Muscle layer of colon (tissue), 2 donors: ENCODE measurements at regions not wholly inside any gene's neighbourhood (a gene's known extent, or its start where the extent isn't known, plus 50 kb on each side); places are given as distances from the start of the nearest gene placed in this dataset.

Source experiments
- H3K27ac ChIP-seq: one replicate; pipeline ENCODE4 v1.7.0; 2013; ENCODE audit warnings: low read depth, mild to moderate bottlenecking, low read length, moderate library complexity
- H3K27me3 ChIP-seq, 2 donors: one replicate each; pipeline ENCODE4 v1.7.0; 2013; ENCODE audit warnings: low read length in 2 of 2, mild to moderate bottlenecking in 2 of 2; ENCODE audit not compliant: insufficient read depth in 2 of 2, control insufficient read depth in 1 of 2
- H3K36me3 ChIP-seq: one replicate; pipeline ENCODE4 v1.7.0; 2013; ENCODE audit warnings: mild to moderate bottlenecking, low read length; ENCODE audit not compliant: insufficient read depth
- H3K4me1 ChIP-seq: one replicate; pipeline ENCODE4 v1.7.0; 2013; ENCODE audit warnings: mild to moderate bottlenecking, low read length; ENCODE audit not compliant: insufficient read depth
- H3K4me3 ChIP-seq, 2 donors: one replicate each; pipeline ENCODE4 v1.7.0; 2013; ENCODE audit warnings: low read length in 2 of 2, low read depth in 1 of 2, mild to moderate bottlenecking in 1 of 2, moderate library complexity in 1 of 2
- H3K9ac ChIP-seq: one replicate; pipeline ENCODE4 v1.7.0; 2013; ENCODE audit warnings: low read length
- H3K9me3 ChIP-seq: one replicate; pipeline ENCODE4 v1.7.0; 2013; ENCODE audit warnings: mild to moderate bottlenecking, low read length
- donor health status: abdominal sarcoma.
- donor health status: Adenocarcinoma of cecum.

DNA sequence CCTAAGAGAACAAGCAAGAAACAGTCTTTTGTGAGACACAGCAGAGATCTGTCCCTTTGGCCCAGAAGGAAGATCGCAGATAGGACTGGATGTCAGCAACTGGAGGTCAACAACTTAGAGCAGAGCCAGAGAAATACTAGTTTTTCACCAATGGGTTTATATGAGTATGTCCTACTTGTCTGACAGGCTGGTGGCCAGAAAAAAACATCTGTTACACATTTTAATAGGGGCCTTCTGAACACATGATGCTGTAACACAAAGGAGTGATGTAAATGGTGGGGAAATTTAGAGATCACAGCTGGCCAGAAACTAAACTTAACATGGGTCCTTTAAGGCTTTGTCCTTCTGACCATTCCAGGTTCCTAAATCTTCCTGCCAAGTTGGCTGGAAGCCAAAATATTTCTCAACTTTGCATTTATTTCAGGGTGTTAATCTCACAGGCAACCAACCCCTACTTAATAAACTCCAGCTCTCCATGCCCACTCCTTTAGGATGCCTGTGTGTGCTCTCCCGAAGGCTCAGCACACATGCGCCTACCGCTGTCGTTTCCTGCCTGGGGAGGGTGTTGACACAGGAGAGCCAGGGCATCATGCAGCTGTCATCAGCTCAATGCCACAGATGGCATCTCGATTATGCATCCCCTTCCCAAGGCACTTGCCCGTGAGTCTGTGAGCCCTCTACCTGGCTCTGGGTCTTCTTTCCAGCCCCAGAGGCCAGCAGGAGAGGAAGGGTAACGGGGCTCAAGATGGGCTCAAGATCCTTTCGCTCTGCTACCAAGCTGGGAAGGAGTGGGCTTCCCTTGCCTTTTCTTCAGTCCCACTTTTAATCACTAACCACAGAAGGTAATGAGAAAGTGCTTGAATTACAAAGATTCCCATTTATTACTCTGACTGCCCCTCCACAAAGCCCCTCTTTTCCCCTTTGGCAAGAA is 252.5 kb downstream of the ETAA1 start:
- H3K4me1 ChIP-seq, result peaks cover 27% of the 10 kb centered on the region
- no peak overlapping the region for H3K9ac ChIP-seq
- no peaks in the 10 kb centered on the region for H3K27me3 ChIP-seq
- no peaks in the 10 kb centered on the region for H3K36me3 ChIP-seq
- H3K4me3 ChIP-seq, result peak overlapping the region; percentile 14 to 30
- no peaks in the 10 kb centered on the region for H3K9me3 ChIP-seq
- peak overlapping the region; percentile 86 for H3K27ac ChIP-seq

DNA sequence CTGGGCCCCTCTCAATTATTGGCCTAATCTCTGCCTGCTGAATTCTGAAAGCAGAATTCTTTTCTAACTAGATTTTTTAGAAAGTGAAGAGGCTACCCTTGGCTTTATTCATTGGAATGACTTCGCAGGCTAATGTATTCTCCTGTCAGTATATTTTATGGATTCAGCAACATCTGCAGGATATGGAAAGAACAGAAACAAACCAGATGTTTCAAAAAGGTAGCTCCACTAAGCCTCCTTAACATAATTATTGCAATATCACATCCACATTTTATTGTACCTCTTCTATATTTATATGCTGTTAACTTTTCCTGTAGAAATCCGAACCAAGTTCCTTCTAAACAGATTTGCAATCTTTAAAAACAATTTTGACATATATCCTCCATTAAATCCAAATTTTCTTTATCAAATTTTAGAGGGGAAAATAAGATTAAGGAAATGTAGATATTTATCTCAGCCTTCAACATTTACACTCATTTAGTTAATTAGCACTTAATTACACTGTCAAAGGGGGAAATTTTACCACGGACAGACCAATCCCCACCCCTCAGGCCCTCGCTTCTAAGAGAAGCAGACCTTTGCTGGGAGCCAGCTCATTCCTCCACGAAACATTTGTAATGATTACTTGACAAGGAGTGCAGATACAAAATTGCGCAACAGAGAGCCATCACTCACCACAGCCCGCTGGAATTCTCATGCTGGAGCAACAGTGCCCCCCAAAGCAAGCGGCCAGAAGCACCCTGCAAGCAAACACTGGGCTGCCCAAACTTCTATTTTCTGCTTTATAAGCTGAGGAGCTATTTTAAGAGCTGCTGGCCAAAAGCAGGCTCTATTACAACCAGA is 253.4 kb downstream of the ETAA1 start:
- no peaks in the 10 kb centered on the region for H3K27me3 ChIP-seq
- H3K9ac ChIP-seq, result no peak overlapping the region
- H3K4me3 ChIP-seq, result no peak overlapping the region
- H3K27ac ChIP-seq, result peak overlapping the region; percentile 86
- H3K9me3 ChIP-seq, result no peaks in the 10 kb centered on the region
- H3K4me1 ChIP-seq, result peaks cover 27% of the 10 kb centered on the region
- H3K36me3 ChIP-seq, result no peaks in the 10 kb centered on the region

DNA sequence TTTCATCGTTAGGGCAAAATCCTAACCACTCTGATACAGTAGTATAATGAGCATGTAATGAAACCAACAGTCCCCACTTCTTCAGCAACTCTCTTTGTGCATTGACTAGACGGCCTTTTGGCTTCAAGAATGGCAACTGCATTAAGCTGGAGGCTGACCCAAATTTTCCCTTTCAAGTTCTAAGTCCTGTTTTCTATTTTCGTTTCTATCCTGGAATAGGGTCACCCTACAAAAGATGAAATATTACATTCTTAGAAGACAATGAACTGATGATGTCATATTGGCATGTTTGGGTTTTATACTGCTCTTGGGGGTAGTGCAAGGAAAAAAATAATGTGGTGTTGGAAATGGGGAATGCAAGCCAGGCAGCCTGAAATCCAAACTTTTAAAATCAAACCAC is 254.4 kb downstream of the ETAA1 start:
- H3K4me1 ChIP-seq, result peaks cover 27% of the 10 kb centered on the region
- H3K4me3 ChIP-seq, result no peak overlapping the region
- no peaks in the 10 kb centered on the region for H3K9me3 ChIP-seq
- no peak overlapping the region for H3K27ac ChIP-seq
- H3K9ac ChIP-seq, result no peak overlapping the region
- H3K36me3 ChIP-seq, result no peaks in the 10 kb centered on the region
- no peaks in the 10 kb centered on the region for H3K27me3 ChIP-seq

DNA sequence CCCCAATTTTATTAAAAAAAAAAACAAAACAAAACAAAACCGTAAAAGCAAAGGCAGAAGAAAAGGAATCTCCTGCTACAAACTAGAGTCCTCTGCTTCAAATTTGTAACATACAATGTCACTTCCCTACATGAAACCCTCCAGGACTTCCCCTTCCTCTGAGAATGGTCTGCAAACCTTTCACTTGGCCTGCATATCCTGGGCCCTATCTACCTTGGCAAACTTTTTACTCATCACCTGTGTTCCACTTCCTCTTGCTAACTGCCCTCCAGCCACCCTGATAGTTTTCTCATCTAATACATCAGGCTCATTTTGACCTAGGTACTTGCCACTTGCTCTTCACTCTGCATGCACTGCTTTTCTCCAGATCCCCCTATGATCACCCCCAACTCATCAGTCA is 255.5 kb downstream of the ETAA1 start:
- no peaks in the 10 kb centered on the region for H3K9me3 ChIP-seq
- H3K4me1 ChIP-seq, result peaks cover 27% of the 10 kb centered on the region
- no peaks in the 10 kb centered on the region for H3K36me3 ChIP-seq
- no peaks in the 10 kb centered on the region for H3K27me3 ChIP-seq
- no peak overlapping the region for H3K27ac ChIP-seq
- no peak overlapping the region for H3K4me3 ChIP-seq
- H3K9ac ChIP-seq, result no peak overlapping the region

DNA sequence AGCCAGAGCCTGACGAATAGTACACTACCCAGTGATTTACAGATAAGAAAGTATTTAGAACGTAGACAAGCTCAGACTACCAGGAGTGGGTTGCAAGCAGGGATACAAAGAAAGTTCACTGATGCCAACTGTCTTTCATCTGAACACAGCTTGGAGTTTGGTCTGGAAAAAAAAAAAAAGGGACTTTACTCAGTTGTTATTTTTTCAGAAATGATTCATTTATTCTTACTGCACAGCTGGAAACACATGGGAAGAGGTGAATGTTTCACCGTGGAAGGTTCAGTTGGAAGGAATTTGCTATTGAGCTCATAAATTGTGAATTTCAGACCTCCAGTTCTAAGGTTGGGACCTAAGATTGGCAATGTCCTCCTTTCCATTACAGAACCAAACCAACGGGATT is 259.7 kb downstream of the ETAA1 start:
- no peak overlapping the region for H3K9ac ChIP-seq
- no peaks in the 10 kb centered on the region for H3K27me3 ChIP-seq
- H3K4me3 ChIP-seq, result no peak overlapping the region
- H3K27ac ChIP-seq, result no peak overlapping the region
- peaks cover 6% of the 10 kb centered on the region for H3K4me1 ChIP-seq
- H3K36me3 ChIP-seq, result no peaks in the 10 kb centered on the region
- no peaks in the 10 kb centered on the region for H3K9me3 ChIP-seq

DNA sequence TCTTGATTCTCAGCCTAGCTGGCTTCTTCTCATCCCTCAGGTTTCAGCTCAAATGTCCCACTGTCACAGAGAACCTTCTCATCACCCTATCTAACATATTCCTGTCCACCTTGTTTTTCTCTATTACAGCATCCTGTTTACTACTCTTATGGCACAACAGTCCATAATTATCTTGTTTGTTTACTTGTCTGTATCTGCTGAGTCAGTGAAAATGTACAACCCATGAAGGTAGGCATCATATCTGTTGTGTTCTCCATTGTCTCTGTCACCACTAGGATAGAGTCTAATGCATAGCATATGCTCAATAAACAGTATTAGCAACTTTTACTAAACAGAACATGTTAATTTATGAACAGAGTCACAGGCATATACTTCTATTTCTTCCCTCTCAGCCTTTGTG is 261.7 kb downstream of the ETAA1 start:
- Histone ChIP-seq H3K27ac (no peak overlapping the region), H3K9ac (no peak overlapping the region), H3K27me3 (no peaks in the 10 kb centered on the region), H3K4me3 (no peak overlapping the region), H3K9me3 (no peaks in the 10 kb centered on the region), H3K4me1 (peaks cover 6% of the 10 kb centered on the region), H3K36me3 (no peaks in the 10 kb centered on the region)

DNA sequence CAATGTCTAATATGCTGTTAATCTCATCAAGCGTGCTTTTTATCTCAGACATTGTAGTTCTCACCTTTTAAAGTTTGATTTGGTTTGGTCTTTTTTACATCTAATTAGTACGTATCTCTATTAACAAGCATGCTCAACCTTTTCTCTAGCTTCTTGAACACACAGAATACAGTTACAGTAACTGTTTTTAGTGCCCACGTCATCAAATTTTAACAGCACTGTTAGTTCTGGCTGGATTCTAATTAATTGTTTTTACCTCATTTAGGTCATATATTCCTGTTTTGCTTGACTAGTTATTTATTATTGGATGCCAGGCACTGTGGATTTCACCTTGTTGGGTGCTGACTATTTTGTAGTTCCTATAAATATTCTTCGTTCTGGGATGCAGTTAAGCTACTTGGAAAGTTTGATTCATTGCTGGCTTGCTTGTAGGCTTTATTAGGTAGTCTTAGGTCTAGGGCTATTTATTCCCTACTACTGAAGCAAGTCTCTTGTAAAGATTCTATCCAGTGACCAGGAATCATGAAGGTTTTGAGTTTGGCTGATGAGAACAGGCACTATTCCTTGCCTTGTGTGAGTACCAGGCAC is 263.0 kb downstream of the ETAA1 start:
- H3K9me3 ChIP-seq, result no peaks in the 10 kb centered on the region
- peaks cover 6% of the 10 kb centered on the region for H3K4me1 ChIP-seq
- H3K27me3 ChIP-seq, result no peaks in the 10 kb centered on the region
- H3K9ac ChIP-seq, result no peak overlapping the region
- no peak overlapping the region for H3K4me3 ChIP-seq
- no peaks in the 10 kb centered on the region for H3K36me3 ChIP-seq
- H3K27ac ChIP-seq, result no peak overlapping the region

DNA sequence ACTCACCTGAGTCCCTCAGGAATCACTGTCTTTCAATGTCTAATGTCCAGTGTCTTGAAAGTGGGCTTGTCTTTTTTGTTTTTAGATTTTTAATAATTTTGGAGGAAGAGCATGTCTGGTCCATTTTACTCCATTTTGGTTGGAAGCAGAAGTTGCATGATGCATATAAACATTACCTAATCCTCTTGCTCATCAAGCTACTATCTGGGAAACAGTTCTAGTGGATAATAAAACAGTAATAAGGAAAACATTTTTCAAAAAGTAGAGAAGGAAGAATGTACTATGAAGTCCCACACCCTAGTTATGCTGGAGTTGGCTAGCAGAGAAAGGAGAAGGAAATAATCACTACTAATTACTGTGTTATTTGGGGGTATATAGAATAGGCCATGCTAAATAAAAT is 263.7 kb downstream of the ETAA1 start:
- H3K36me3 ChIP-seq, result no peaks in the 10 kb centered on the region
- no peaks in the 10 kb centered on the region for H3K9me3 ChIP-seq
- H3K27ac ChIP-seq, result no peak overlapping the region
- H3K9ac ChIP-seq, result no peak overlapping the region
- no peaks in the 10 kb centered on the region for H3K27me3 ChIP-seq
- H3K4me1 ChIP-seq, result peaks cover 6% of the 10 kb centered on the region
- no peak overlapping the region for H3K4me3 ChIP-seq

DNA sequence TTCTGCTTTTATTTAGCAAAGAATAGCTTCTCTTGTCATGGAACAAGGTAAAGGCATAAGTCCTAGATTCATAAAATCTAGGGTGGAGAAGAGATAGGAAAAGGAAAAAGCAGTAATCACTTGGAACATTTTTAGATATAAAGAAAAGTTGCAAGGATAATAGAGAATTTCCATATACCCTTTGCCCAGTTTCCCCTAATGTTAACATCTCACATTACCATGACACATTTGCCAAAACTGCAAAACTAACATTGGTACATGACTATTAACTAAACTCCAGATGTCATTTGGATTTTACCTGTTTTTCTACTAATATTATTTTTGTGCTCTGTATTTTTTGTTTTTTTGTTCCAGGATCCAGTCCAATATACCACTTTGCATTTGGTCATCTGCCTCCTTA is 265.1 kb downstream of the ETAA1 start:
- no peaks in the 10 kb centered on the region for H3K36me3 ChIP-seq
- H3K4me1 ChIP-seq, result peaks cover 16% of the 10 kb centered on the region
- H3K27me3 ChIP-seq, result no peaks in the 10 kb centered on the region
- no peaks in the 10 kb centered on the region for H3K9me3 ChIP-seq
- no peak overlapping the region for H3K9ac ChIP-seq
- no peak overlapping the region for H3K4me3 ChIP-seq
- H3K27ac ChIP-seq, result no peak overlapping the region

DNA sequence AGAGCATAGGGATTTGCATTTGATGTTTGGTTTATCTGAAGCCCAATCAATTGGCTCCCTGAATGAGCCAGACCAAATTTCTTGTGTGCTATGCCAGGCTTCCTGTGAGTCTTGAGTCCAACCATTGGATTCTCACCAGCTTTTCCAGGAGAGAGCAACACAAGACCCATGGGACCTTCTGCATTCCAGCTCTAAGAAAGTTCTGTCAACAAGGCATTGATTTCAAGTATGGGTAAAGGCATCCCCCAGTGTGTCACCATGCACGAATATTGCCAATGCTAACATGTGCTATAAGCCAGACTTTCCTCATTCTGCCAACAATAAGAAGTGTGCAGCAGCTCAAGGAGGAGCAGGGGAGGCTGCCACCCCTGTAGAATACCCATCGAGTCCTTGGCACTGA is 266.6 kb downstream of the ETAA1 start:
- Histone ChIP-seq H3K27ac (no peak overlapping the region), H3K36me3 (no peaks in the 10 kb centered on the region), H3K9ac (no peak overlapping the region), H3K27me3 (no peaks in the 10 kb centered on the region), H3K9me3 (no peaks in the 10 kb centered on the region), H3K4me1 (peaks cover 24% of the 10 kb centered on the region), H3K4me3 (no peak overlapping the region)

DNA sequence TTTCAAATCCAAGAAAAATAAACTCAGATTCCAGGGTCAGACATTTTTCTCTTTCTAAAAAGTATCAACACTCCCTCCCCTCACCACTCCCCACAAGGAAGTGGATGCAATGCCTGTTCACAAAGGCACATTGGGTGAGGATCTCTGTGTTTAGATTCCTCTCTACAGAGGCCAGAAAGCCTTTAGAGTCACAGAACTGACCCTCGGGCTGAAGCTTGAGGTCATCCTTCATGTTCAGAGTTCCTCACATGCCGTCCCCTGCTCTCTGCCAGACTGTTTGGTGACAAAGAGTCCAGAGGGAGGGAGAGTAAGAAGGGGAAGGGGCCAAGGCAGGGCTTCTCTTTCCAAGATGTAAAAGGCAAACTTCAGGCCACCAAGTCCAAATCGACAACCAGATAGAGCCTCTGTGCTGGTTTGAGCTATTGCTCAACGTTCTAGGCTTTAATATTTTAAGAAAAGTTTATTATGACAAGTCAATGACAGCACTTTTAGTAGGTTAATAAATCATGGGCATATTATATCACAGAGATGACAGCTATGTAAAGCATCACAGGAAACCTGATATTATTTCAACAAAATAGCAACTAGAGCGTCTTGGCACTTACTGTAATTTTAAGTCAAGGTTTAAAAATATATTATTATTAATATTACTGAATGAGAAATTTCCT is 269.4 kb downstream of the ETAA1 start:
- H3K27ac ChIP-seq, result no peak overlapping the region
- peaks cover 18% of the 10 kb centered on the region for H3K4me1 ChIP-seq
- H3K27me3 ChIP-seq, result no peaks in the 10 kb centered on the region
- H3K9me3 ChIP-seq, result no peaks in the 10 kb centered on the region
- H3K36me3 ChIP-seq, result no peaks in the 10 kb centered on the region
- H3K4me3 ChIP-seq, result no peak overlapping the region
- no peak overlapping the region for H3K9ac ChIP-seq
